ENCODE measurements at regions not wholly inside any gene's neighbourhood (a gene's known extent, or its start where the extent isn't known, plus 50 kb on each side); places are given as distances from the start of the nearest gene placed in this dataset.

DNA sequence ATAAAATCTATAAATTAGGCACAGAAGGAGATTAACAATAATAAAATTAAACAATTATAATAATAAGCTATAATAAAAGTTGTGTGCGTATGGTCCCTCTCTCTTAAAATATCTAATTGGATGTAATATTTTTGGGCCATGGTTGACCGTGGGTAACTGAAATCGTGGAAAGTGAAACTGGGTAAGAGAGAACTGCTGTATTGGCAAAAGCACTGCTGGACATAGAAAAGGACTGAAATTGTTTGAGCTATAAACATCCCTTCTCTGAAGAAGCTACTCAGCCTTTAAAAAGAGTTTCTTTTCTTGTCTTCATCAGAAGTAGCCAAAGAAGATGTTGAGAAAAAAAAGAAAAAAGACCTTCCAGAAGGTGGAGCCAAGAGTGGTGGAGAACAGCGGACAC, 379.4 kb downstream of the ZNF521 start:
- TF ChIP-seq POLR2A (IDR thresholded peaks at IDR 0.05) = no peak
- TF ChIP-seq, protein P1, sequence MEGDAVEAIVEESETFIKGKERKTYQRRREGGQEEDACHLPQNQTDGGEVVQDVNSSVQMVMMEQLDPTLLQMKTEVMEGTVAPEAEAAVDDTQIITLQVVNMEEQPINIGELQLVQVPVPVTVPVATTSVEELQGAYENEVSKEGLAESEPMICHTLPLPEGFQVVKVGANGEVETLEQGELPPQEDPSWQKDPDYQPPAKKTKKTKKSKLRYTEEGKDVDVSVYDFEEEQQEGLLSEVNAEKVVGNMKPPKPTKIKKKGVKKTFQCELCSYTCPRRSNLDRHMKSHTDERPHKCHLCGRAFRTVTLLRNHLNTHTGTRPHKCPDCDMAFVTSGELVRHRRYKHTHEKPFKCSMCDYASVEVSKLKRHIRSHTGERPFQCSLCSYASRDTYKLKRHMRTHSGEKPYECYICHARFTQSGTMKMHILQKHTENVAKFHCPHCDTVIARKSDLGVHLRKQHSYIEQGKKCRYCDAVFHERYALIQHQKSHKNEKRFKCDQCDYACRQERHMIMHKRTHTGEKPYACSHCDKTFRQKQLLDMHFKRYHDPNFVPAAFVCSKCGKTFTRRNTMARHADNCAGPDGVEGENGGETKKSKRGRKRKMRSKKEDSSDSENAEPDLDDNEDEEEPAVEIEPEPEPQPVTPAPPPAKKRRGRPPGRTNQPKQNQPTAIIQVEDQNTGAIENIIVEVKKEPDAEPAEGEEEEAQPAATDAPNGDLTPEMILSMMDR (IDR thresholded peaks at IDR 0.05) = no peak

Data from adrenal gland (tissue), 5 donors.